ENCODE measurements at regions not wholly inside any gene's neighbourhood (a gene's known extent, or its start where the extent isn't known, plus 50 kb on each side); places are given as distances from the start of the nearest gene placed in this dataset.

GRCh38 chr16:62503073-62503472, 466.8 kb upstream of the CDH8 start:
- TF ChIP-seq CREM (IDR thresholded peaks at IDR 0.05; ENCODE audit: low read depth) (no peak), REST (IDR thresholded peaks at IDR 0.05; ENCODE audit: low read depth, low read length) (no peak), POLR2A (IDR thresholded peaks at IDR 0.05; ENCODE audit: low read depth, low read length) (no peak), EZH2 (IDR thresholded peaks at IDR 0.05; ENCODE audit: borderline replicate concordance, control insufficient read depth, low read depth, low read length) (no peak), CEBPB (IDR thresholded peaks at IDR 0.05; ENCODE audit: borderline replicate concordance in 1 of 2, low read depth in 2 of 2, low read length in 2 of 2) (no peak), EGR1 (IDR thresholded peaks at IDR 0.05; ENCODE audit: borderline replicate concordance in 1 of 2, low read depth in 2 of 2, low read length in 2 of 2) (no peak), SP1 (IDR thresholded peaks at IDR 0.05; ENCODE audit: low read depth, low read length) (no peak)
